NCI-H2171 treated with DMSO at 0.1 percent for 48 hours (cell line): ENCODE measurements at regions not wholly inside any gene's neighbourhood (a gene's known extent, or its start where the extent isn't known, plus 50 kb on each side); places are given as distances from the start of the nearest gene placed in this dataset.
"Not testable (repeated sequence)": the region's sequence is repeated elsewhere in the genome, so short reads cannot be mapped to it uniquely, and the experiment has no call there.

Experiments used
- DNase-seq: peaks from one replicate; lab custom pipeline; 2025; lab: John Stamatoyannopoulos, UW

- DNase-seq = no peak
These were observed 152.3 kb downstream of the PCTP start for GRCh38 chr17:55903028-55903690.

GRCh38 chr17:55909776-55910175 is 158.9 kb downstream of the PCTP start:
- DNase-seq = no peak

GRCh38 chr17:55911186-55911585 is 160.3 kb downstream of the PCTP start:
- DNase-seq = no peak

GRCh38 chr17:55925440-55925839 is 174.6 kb downstream of the PCTP start:
- DNase-seq = peak; percentile 5

- peak; percentile 86 for DNase-seq
These were observed 175.6 kb downstream of the PCTP start for GRCh38 chr17:55926276-55926990.

GRCh38 chr17:55930291-55930809 is 179.5 kb downstream of the PCTP start:
- DNase-seq = no peak

GRCh38 chr17:55931446-55931845 is 180.6 kb downstream of the PCTP start:
- DNase-seq = no peak

- DNase-seq = no peak
These were observed 182.1 kb downstream of the PCTP start for GRCh38 chr17:55932973-55933372.

GRCh38 chr17:55939181-55939810 is 188.4 kb downstream of the PCTP start:
- DNase-seq = not testable (repeated sequence)

GRCh38 chr17:55959756-55960155 is 193.5 kb upstream of the ANKFN1 start:
- DNase-seq = no peak

GRCh38 chr17:55961386-55961785 is 191.9 kb upstream of the ANKFN1 start:
- DNase-seq = peak; percentile 10

- DNase-seq = peak; percentile 58
These were observed 190.3 kb upstream of the ANKFN1 start for GRCh38 chr17:55962951-55963401.

GRCh38 chr17:55964191-55964590 is 189.1 kb upstream of the ANKFN1 start:
- no peak for DNase-seq

- DNase-seq = no peak
These were observed 188.2 kb upstream of the ANKFN1 start for GRCh38 chr17:55965051-55965450.

- DNase-seq = peak; percentile 66
These were observed 183.5 kb upstream of the ANKFN1 start for GRCh38 chr17:55969562-55970324.

- no peak for DNase-seq
These were observed 174.7 kb upstream of the ANKFN1 start for GRCh38 chr17:55978578-55978977.

- DNase-seq = peak; percentile 64
These were observed 170.2 kb upstream of the ANKFN1 start for GRCh38 chr17:55983096-55983495.

- no peak for DNase-seq
These were observed 166.5 kb upstream of the ANKFN1 start for GRCh38 chr17:55986817-55987216.

- DNase-seq = no peak
These were observed 164.4 kb upstream of the ANKFN1 start for GRCh38 chr17:55988861-55989260.

- DNase-seq = no peak
These were observed 162.8 kb upstream of the ANKFN1 start for GRCh38 chr17:55990332-55991006.

GRCh38 chr17:55996826-55997225 is 156.4 kb upstream of the ANKFN1 start:
- peak; percentile 49 for DNase-seq

GRCh38 chr17:56000411-56000810 is 152.9 kb upstream of the ANKFN1 start:
- no peak for DNase-seq
